ENCODE measurements at regions not wholly inside any gene's neighbourhood (a gene's known extent, or its start where the extent isn't known, plus 50 kb on each side); places are given as distances from the start of the nearest gene placed in this dataset.

DNA sequence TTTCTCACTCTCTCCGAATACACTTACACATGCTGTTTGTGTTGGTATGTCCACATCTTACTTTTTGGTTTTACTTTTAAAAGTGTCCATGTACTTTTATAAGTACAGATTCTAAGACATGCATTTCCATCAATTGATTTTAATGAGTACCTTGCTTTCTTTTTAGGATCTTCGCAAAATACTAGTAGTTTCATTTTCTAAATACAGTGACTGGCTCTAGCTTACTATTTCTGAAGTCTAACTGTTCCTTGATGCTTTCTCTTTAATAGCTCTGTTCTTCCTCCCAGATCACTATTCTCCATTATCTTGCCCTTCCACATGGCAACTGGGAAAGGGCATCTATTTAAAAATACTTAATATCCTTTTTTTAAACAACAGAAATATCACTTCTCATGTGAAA is 164.1 kb downstream of the KITLG start:
- no peak for TF ChIP-seq POLR2A (IDR thresholded peaks at IDR 0.05)
- TF ChIP-seq, protein P1, sequence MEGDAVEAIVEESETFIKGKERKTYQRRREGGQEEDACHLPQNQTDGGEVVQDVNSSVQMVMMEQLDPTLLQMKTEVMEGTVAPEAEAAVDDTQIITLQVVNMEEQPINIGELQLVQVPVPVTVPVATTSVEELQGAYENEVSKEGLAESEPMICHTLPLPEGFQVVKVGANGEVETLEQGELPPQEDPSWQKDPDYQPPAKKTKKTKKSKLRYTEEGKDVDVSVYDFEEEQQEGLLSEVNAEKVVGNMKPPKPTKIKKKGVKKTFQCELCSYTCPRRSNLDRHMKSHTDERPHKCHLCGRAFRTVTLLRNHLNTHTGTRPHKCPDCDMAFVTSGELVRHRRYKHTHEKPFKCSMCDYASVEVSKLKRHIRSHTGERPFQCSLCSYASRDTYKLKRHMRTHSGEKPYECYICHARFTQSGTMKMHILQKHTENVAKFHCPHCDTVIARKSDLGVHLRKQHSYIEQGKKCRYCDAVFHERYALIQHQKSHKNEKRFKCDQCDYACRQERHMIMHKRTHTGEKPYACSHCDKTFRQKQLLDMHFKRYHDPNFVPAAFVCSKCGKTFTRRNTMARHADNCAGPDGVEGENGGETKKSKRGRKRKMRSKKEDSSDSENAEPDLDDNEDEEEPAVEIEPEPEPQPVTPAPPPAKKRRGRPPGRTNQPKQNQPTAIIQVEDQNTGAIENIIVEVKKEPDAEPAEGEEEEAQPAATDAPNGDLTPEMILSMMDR (IDR thresholded peaks at IDR 0.05): no peak
- TF ChIP-seq EP300 (IDR thresholded peaks at IDR 0.05): no peak

Data from stomach (tissue), 4 donors.